ENCODE measurements at regions not wholly inside any gene's neighbourhood (a gene's known extent, or its start where the extent isn't known, plus 50 kb on each side); places are given as distances from the start of the nearest gene placed in this dataset.

DNA sequence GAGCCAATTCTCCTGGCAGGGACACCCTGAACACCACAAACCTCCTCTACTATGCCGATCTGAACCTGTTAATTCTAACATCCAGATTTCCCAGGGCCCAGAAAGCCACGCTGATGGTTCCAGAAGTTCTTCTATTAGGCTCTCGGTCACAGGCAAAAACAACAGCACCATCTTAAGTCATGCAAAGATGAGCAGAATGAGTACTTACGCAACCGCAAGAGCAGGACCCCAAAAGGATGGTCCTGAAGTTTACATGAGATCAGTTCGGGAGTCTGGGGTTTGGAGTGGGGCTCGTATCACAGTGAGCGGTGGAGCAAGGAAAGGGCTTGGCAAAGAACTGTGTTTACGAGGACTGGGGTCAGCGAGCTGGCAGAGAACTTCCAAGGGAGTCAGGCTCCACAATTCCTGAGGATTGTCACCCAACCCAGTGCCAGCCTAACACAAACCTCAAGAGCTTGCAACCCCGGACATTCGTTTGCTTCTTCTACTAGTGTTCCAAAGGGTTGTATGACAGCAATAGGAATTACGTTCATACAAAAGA is 532.6 kb downstream of the TNS3 start:
- no peak for DNase-seq
- Mint-ChIP-seq H3K9me3 (no peaks in the 10 kb centered on the region), H3K4me3 (no peak overlapping the region), H3K4me1 (ENCODE audit: low read depth) (no peaks in the 10 kb centered on the region), H3K27ac (no peak overlapping the region), H3K27me3 (peaks cover 12% of the 10 kb centered on the region), H3K36me3 (ENCODE audit: low read depth) (no peaks in the 10 kb centered on the region)
- Histone ChIP-seq H3K36me3 (ENCODE audit: insufficient read depth, low read length) (no peaks in the 10 kb centered on the region), H3K27me3 (ENCODE audit: control insufficient read depth in 1 of 2, insufficient read depth in 2 of 2, low read length in 2 of 2) (peaks cover 0 to 3% of the 10 kb centered on the region in 2 experiments), H3K4me3 (ENCODE audit: low read length) (no peak overlapping the region), H3K4me1 (ENCODE audit: insufficient read depth, low read length) (no peaks in the 10 kb centered on the region), H3K27ac (ENCODE audit: low read depth in 1 of 2, low read length in 2 of 2) (no peak overlapping the region), H3K9me3 (ENCODE audit: control insufficient read depth in 1 of 2, insufficient read depth in 1 of 2, low read length in 2 of 2) (peaks cover 0 to 22% of the 10 kb centered on the region in 2 experiments)
- intact Hi-C loops (cut with DNase I, micrococcal nuclease), result no loop called here
- ChIA-PET POLR2A (no interaction called here), CTCF (no interaction called here)
- TF ChIP-seq, protein P1, sequence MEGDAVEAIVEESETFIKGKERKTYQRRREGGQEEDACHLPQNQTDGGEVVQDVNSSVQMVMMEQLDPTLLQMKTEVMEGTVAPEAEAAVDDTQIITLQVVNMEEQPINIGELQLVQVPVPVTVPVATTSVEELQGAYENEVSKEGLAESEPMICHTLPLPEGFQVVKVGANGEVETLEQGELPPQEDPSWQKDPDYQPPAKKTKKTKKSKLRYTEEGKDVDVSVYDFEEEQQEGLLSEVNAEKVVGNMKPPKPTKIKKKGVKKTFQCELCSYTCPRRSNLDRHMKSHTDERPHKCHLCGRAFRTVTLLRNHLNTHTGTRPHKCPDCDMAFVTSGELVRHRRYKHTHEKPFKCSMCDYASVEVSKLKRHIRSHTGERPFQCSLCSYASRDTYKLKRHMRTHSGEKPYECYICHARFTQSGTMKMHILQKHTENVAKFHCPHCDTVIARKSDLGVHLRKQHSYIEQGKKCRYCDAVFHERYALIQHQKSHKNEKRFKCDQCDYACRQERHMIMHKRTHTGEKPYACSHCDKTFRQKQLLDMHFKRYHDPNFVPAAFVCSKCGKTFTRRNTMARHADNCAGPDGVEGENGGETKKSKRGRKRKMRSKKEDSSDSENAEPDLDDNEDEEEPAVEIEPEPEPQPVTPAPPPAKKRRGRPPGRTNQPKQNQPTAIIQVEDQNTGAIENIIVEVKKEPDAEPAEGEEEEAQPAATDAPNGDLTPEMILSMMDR (IDR thresholded peaks at IDR 0.05), result no peak
- ATAC-seq (ENCODE audit: poor library complexity), result no peak

- intact Hi-C loops (cut with DNase I, micrococcal nuclease), result no loop called here
- POLR2A ChIA-PET, result no interaction called here
- CTCF ChIA-PET, result no interaction called here
- Histone ChIP-seq H3K36me3 (ENCODE audit: insufficient read depth, low read length) (no peaks in the 10 kb centered on the region), H3K27me3 (ENCODE audit: control insufficient read depth in 1 of 2, insufficient read depth in 2 of 2, low read length in 2 of 2) (peaks cover 0 to 3% of the 10 kb centered on the region in 2 experiments), H3K4me3 (ENCODE audit: low read length) (no peak overlapping the region), H3K4me1 (ENCODE audit: insufficient read depth, low read length) (no peaks in the 10 kb centered on the region), H3K27ac (ENCODE audit: low read depth in 1 of 2, low read length in 2 of 2) (no peak overlapping the region), H3K9me3 (ENCODE audit: control insufficient read depth in 1 of 2, insufficient read depth in 1 of 2, low read length in 2 of 2) (peaks cover 0 to 12% of the 10 kb centered on the region in 2 experiments)
- Mint-ChIP-seq H3K9me3 (no peaks in the 10 kb centered on the region), H3K27me3 (peaks cover 5% of the 10 kb centered on the region), H3K36me3 (ENCODE audit: low read depth) (no peaks in the 10 kb centered on the region), H3K27ac (no peak overlapping the region), H3K4me1 (ENCODE audit: low read depth) (no peaks in the 10 kb centered on the region), H3K4me3 (no peak overlapping the region)
- ATAC-seq (ENCODE audit: poor library complexity), result no peak
- no peak for DNase-seq
- TF ChIP-seq, protein P1 (IDR thresholded peaks at IDR 0.05), result no peak
Measured at GRCh38 chr7:47047384-47047783, 534.5 kb downstream of the TNS3 start.

GRCh38 chr7:47046949-47047348 is 535.0 kb downstream of the TNS3 start:
- Mint-ChIP-seq H3K4me1 (ENCODE audit: low read depth) (no peaks in the 10 kb centered on the region), H3K27ac (no peak overlapping the region), H3K9me3 (no peaks in the 10 kb centered on the region), H3K27me3 (peaks cover 2% of the 10 kb centered on the region), H3K4me3 (no peak overlapping the region), H3K36me3 (ENCODE audit: low read depth) (no peaks in the 10 kb centered on the region)
- Histone ChIP-seq H3K4me1 (ENCODE audit: insufficient read depth, low read length) (no peaks in the 10 kb centered on the region), H3K4me3 (ENCODE audit: low read length) (no peak overlapping the region), H3K27ac (ENCODE audit: low read depth in 1 of 2, low read length in 2 of 2) (no peak overlapping the region), H3K36me3 (ENCODE audit: insufficient read depth, low read length) (no peaks in the 10 kb centered on the region), H3K9me3 (ENCODE audit: control insufficient read depth in 1 of 2, insufficient read depth in 1 of 2, low read length in 2 of 2) (peaks cover 0 to 11% of the 10 kb centered on the region in 2 experiments), H3K27me3 (ENCODE audit: control insufficient read depth in 1 of 2, insufficient read depth in 2 of 2, low read length in 2 of 2) (peaks cover 0 to 3% of the 10 kb centered on the region in 2 experiments)
- ChIA-PET POLR2A (no interaction called here), CTCF (no interaction called here)
- no peak for DNase-seq
- TF ChIP-seq, protein P1 (IDR thresholded peaks at IDR 0.05), result no peak
- no peak for ATAC-seq (ENCODE audit: poor library complexity)
- intact Hi-C loops (cut with DNase I, micrococcal nuclease), result no loop called here

Data from CD4-positive, alpha-beta T cell (primary cell).